Stimulated activated CD8-positive, alpha-beta memory T cell treated with anti-CD3 and anti-CD28 coated beads, Interleukin-2, amount 100 ng/mL, for 48 hours (primary cell): ENCODE measurements at regions not wholly inside any gene's neighbourhood (a gene's known extent, or its start where the extent isn't known, plus 50 kb on each side); places are given as distances from the start of the nearest gene placed in this dataset.

ENCODE experiments used
- DNase-seq, 2 donors: peaks; one replicate each; pipeline ENCODE4 v3.0.0-alpha.2; 2020; ENCODE audit warnings: low read depth in 2 of 2

DNA sequence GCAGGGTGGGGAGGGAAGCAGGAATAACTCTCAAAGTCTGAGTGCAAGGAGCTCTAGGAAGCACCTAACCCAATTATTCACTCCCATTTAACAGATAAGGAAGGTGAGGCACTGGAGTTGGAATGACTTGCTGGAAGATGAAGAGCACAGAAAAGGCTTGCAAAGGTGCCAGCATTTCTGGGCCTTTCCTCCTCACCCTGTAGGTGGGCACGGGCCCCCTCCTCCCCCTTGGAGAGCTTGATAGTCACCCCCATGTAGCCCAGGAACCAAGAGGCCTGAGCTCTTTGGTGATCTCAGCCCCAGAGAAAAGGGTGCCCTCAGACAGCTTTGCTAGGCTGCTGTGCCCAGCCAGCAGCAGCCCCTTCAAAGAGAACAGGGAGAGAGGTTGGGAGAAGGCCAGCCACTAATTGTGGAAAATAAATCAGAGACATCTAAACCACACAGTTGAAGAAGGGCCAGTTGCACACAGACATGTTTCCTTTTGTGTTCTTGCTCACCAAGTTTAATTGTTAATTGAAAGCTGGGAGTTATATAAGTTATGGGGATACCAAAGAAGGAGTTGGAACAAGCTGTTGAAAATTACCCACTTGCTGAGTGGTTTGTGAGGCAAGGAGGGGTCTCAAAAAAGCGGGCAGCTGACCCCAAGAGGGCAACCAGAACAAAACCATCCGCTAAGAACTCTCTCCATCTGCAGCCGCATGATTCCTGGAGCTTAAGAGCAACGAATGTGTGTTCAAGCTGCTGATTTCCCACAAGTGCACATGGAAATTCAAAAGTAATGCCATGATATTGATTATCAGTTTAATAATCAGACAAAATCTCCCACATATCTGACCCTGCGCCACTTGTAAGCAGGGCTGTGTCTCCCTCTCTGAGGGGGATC lies 77.0 kb downstream of the MRPL14 start:
- no peak for DNase-seq

DNA sequence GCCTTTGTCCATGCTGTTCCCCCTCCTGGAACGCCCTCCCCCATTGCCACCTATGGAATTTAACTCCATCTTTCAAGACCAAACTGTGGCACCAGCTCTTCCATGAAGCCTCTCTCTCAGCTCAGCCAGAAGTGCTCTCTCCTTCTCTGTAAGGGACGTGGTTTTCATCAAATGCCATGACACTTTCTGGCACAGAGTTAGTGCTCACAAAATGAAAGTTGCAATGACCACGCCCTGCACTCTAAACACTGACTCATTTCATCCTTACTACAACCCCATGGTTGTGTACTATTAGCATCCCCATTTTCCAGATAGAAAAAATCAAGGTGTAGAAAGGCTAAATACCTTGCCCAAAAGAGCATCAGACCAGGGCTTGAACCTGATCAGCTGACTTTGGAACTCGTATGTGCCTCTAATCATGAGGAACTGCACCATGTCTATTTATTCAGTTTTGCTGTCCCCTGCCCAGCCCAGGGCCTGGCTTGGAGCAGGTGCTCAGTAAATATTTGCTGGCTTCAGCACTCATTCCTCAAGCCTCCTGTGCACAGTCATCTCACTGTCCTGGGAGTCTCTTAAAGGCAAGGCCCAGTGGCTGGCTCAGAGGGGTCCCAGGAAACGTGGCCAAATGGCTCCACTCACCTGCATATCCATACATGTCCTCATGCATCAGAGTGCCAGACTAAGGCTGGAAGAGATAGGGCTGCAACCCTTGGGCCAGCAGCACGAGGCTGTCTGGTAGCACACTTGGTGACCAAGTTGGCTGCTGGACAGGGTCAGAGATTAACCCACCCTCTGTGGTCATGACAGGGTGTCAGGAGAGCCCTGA lies 77.9 kb downstream of the MRPL14 start:
- no peak for DNase-seq

DNA sequence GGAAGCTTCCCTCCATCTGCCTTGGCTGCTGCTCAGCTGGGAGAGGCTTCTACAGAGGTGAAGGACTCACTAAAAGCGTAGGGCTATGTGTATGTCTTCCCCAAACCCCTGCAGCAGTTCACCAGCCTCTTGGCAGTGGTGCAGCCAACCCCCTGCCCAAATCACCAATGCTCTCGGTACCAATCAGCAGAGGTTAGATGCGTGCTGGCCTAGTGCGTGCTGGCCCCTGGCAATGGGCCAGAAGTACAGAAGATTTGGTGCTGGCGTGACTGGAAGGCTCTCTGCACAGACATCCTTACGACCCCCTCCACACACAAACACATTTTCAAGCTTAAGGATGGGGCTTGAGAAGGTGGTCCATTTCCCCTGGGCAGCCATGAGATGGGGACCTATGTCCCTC lies 79.0 kb downstream of the MRPL14 start:
- no peak for DNase-seq

DNA sequence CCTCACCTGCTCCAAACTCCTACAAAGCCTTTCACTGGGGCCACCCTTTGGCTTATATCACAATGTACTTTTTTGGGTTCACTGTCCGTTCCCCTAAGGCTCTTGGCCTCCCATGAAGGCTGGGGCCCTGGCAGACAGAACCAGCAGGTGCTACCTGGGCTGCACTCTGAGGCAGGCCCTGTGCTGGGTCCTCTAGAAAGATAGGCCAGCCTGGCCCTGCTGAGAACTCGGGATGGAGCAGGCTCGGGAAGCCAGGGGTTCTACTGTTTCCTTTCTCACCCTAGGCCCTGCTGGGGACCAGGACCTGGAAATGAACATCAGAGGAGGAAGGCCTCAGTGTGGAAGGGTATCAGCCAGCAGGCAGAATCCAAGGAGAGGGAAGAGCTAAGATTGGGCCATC lies 79.5 kb downstream of the MRPL14 start:
- no peak for DNase-seq

DNA sequence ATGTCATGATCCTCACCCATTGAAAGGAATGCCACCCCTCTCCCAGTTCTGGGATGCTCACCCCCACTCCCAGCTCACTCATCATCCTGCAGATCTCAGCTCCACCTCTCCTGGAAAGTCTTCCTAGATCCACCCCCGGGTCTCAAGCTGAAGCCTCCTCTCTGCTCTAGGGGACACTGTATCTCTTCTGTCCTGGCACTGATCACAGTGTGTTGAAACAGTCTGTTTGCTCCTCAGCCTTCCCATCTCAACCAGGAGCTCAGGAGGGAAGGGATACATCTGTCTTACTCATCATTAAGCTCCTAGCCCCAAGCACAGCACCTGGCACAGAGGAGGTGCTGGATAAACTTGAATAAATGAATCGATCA lies 80.1 kb downstream of the MRPL14 start:
- DNase-seq, result no peak

DNA sequence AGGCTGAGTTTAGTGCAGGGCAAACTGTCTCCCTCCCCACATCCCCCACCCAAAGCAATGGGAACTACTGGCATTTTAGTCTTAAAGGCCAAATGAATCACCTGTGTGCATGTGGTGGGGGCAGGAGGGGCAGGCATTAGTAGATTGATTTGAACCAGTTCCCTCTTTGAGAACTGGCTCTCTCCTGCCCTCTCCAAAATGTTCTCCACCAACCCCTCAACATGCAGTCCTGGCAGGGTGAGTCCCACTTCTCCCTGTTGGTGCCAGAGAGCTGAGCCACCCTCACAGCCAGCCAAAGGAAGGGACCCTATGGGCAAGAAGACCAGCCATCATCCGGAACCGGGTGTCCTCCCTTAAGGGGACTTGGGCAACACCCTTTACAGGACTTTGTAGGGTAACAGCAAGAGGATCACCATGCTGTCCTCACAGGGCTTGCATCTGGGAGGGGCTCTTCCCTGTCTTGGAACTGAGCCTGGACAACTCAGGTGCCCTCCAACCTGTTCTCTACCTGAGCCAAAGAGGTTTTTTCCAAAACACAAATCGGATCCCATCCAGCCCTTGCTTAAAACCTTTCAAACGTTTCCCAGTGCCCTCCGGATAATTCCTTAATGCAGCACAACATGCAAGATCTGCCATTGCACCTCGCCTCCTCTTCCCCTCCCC lies 80.6 kb downstream of the MRPL14 start:
- DNase-seq, result no peak

DNA sequence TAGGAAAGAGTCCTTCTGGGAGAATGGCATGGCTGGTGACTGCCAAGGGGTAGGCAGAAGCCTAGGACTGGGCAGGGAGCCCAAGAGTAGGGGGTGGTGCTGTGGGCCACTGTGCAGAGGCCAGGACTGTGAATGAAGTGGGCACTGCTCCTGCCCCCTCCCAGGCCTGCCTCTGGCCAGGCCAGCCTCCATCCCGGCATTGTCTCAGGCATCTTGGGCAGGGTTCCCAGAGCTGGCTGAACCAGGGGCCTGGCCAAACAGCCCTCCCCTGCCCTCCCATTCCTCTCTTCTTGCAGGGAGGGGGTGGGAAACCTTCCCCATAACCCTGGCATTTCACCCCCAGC lies 81.6 kb downstream of the MRPL14 start:
- no peak for DNase-seq

DNA sequence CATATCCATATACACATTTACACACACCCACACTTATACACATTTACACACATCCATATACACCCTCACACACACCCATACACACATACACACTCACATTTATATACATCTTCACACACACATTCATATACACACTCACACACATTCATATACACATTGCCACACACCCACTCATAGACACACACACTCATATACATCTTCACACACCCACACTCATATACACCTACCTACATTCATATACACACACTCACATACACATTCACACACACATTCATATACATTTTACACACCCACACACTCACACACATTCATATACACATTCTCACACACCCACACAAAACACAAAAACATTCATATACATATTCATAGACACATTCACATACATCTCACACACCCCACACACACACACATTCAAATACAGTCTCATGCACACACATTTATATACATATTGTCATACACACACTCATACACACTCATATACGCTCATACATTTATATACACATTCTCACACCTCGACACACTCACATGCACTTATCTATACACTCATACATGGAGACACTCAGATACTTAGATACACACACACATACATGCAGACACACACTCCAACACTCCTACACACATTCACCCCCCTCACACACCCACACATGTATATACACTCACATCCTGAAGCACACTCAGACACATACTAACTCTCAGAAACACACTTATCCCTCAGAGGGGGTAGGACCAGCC lies 82.1 kb downstream of the MRPL14 start:
- no peak for DNase-seq

DNA sequence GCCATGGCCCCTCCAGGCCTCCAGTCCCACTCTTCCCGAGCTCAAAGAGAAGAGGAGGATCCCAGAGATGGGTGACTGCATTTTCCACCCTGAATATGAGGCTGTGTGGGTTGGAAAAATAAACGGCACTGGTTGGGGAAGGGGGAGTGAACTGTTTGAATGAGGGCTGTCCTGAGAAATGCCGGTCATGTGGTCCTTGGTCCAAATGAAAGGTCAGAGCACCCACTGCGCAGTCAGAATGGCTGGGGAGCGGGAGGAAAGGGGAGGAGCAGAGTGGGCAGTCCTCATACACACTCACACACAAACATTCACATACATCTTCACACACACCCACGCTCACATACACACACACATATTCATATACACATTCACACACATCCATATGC lies 83.1 kb downstream of the MRPL14 start:
- no peak for DNase-seq

DNA sequence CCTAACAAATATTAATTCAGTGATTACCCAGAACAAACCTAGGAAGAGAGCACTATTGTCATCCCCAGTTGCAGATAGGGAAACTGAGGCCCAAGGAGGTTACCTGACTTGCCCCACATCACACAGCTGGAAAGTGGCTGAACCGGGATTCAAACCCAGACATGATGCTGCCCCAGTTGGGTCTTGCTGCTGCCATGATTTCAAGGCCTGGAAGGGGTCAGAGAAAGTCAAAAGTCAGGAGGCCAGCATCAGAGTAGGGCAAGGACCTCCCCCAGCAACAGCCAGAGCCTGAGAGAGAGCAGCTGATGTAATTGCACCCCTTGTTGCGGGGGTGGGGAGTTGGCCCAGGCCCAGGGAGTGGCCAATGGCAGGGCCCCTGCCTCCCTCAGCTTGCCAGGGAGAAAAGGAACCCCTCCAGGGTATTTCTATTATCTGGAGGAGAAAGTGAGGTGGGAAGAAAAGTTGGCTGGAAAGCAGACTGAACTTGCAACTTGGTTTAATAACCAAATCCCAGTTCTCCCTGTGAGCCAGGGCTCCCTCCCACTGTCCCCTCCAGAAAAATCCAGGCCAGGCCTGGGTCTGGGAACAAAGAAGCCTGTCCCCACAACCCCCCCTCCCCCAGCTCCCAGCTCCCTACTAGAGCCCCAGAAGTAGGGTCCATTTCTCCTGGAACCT lies 83.6 kb downstream of the MRPL14 start:
- DNase-seq, result no peak

DNA sequence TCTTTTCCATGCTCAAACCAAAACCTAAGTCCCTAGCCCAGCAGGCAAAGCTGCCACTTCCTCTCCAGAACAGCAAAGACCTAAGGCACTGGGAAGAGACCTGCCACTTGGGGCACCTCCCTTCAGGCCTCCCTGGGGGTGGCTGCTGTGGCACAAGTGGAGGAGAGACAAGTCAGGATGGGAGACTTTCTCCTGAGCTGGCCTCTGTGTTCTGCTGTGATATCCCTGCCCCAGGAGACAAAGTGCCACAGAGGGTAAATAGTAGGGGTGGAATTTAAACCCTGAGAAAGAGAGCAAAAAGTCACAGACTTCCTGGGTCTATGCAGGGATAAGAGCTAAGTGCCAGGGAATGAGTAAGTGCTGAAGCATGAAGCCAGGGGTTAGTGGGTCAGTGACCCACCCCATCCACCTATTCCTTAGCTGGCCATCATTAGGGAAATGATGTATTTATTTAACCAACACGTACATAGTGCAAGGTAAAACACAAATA lies 84.2 kb downstream of the MRPL14 start:
- DNase-seq, result no peak

DNA sequence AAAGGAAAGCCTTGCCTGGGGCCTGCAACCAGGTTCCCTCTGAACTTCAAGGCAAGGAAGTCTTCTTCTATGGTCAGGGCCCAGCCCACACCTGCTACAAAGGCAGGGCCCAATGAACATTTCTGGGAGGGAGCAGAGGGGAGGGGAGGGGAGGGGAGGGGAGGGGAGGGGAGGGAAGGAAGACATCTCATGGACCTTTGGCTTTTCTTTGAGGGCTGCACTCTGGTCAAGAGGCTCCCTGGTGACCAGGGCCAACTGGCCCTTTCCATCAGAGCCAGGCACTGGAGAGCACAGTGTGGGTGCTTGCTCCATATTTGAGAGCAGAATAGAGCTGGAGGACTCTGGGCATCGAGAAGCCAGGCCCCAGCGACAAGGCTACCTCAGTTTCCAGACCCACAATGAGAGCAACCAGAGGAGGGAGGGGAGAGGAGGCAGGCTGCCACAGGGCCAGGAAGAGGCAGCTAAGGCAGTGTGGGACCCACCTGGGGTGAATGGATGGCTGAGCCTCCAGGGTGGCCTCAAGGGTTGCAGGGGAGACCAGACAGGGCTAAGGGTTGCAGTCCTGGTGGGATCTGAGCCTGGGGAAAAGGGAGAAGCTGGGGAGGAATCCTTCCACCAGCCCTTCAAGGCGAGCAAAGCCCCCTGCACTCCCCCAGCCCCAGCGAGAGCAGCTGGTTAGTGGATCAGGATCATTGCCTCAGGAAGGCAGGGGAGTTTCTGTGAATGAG lies 84.8 kb downstream of the MRPL14 start:
- no peak for DNase-seq

DNA sequence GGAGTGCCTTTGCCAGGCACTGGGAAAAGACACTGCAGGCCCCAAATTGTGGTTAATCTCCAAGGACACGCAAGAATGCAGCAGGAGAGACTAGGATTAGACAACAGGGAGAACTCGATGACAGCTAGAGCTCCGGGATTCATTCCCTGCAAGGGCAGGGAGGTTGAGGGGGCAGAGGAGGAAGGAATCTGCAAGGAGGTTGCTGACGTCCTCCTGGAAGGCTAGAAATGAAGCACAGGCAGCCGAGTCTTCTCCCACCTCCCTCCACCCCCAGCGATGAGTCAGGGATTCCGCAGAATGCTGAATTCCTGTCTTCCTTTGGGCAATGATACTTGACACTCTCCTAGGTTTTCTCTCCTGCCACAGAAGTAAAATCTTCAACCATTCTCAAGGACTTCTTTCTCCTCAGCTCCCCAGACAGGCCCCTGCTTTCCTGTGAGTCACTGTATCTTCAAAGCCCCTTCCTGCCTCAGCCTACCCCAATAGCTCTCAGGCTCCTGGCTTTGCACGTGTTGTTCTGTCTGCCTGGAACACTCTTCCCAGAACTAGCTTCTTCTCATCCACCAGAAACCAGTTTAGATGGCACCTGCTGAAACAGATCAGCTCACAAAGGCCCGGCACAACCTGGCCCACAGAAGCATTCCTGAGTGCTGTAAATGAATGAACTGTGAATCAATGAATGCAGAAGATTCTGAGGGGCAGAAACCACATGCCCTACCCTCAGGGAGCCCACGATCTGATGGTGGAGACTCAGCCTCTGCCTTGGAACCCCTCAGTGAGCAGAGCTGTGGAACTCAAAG lies 85.6 kb downstream of the MRPL14 start:
- DNase-seq, result no peak

DNA sequence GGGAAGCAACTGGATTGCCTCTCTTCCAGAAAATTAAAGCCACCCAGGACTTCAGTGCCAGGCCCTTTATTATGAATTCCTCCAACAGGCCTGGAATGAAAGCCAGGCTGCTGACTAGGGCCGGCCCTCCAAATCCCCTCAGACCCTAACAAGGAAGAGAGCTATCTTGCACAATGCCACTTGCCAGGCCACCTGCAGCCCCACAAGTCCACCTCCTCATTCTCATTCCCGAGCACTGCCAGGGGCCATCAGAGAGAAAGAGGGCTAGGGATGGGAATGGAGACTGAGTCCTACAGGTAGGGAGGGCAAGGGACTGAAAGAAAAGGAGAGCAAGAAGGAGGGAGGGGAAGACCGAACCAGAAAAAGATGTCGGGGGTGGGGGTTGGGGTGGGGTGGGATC lies 86.5 kb downstream of the MRPL14 start:
- no peak for DNase-seq

DNA sequence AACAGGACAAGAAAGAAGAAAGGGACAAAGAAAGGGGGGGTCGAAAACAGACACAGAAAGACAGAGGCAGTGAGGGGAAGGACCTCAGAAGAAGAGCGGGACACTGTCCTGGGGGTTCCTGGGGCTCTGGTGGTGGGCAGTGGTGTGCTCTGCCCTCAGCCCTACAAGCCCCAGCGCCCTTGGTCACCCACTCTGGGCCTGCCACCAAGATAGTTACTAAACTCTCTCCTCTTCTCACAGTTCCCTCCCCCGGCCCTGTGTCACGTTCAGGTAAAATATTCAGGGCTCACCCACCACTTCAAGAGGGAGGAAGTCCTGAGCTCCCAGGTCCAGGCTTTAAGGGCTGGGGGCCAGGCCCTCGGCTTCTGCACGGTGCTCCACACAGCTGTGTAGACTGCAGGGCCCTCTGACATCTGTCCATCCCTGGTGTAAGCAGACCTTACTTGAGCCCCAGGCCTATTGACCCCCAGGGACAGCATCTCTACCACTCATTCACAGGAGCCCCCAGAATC lies 87.4 kb downstream of the MRPL14 start:
- no peak for DNase-seq

DNA sequence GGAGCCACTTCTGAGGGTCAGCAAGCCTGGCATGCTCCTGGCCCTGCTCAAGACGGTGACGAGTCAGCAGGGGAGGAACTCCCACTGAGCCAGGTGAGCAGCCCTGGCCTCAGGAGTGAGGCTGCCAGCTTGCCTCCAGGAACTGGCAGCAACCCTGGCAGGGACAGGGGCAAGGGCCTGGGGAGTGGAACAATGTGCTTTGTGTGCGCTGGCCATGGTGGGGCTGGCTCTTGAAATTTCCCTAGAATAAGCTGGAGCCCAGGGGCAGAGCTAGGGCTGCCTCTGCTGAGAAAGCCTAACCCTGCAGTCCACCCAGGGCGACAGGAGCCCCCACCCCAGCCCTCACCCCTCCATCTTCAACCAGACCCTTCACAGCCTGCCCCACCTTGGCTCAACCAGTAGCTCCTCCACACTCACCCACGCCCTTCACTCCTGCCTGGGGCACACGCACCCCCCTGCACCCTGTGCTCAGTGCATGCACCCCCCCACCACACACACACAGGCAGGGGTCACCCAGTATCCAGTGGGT lies 88.0 kb downstream of the MRPL14 start:
- DNase-seq, result no peak

DNA sequence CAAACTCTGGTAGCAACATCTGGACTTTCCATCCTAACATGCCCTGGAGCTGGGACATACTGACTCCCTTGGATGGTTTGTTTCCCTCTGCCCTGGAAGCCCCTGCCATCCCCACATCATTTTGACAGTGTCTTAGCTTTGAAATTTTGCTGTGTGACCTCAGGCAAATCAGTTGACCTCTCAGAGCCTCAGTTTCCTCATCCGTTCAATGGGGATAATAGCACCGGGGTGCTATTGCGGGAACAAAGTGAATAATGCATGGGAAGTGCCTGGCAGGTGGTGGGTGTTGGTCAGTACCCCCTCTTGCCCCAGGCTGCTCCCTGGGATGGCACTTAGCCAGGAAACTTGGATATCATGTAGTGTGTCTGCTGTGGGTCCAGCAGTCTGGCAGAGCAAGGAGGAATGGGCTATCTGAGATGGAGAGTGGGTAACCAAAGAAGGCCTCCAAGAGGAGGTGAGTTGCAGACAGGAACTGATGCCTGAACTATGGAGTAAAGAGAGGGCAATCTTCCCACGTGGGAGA lies 88.6 kb downstream of the MRPL14 start:
- no peak for DNase-seq

DNA sequence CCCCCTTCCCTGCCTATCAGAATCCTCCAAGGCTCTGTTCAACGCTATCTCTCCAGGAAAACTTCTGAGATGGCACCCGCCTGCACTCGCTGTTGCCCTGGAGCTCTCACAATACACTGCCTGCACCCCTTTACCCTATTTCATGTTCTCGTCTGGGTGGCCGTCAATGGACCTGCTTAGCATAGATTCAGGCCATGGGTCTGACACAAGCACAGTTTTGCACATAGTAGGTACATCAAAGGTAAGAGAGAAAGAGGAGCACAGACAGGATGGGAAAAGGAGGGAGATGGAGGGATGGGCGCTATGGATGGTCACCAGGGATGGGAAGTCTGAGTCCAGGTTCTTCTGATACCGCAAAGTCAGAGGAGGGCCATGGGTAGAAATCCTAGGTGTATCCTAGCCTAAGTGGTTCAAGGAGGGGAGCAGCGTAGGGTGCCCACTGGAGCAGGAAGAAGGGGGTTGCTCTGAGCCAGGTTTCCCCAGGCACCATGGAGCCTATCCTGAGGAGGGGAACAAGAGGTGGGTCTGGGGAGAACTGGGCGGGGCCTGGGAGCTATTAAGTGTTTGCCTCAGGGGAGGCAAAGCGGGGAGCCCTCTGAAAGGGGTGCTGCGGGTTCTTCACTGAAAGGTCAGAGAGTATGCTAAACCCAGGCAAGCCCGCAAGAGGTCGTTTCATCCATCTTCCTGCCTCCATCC lies 89.3 kb downstream of the MRPL14 start:
- no peak for DNase-seq
